Hepatocyte (in vitro differentiated cells): ENCODE measurements at regions not wholly inside any gene's neighbourhood (a gene's known extent, or its start where the extent isn't known, plus 50 kb on each side); places are given as distances from the start of the nearest gene placed in this dataset.

ENCODE experiments used
- DNase-seq: peaks from one replicate; pipeline ENCODE4 v3.0.0-alpha.2; 2016; ENCODE audit warnings: low spot score
- H2AFZ ChIP-seq: fragments of 200-600 bp; sonication (generic); 2 replicates; pipeline ENCODE4 v1.6.0; 2016; ENCODE audit warnings: antibody characterized with exemption, mild to moderate bottlenecking
- H3K27ac ChIP-seq: fragments of 200-600 bp; sonication (generic); 2 replicates; pipeline ENCODE4 v1.5.1; 2016; ENCODE audit warnings: mild to moderate bottlenecking
- H3K27me3 ChIP-seq: fragments of 200-600 bp; sonication (generic); 2 replicates; pipeline ENCODE4 v1.6.1; 2016
- H3K36me3 ChIP-seq: fragments of 200-600 bp; sonication (generic); replicated peaks from 2 replicates; pipeline ENCODE4 v1.5.1; 2016; ENCODE audit warnings: low read depth; ENCODE audit not compliant: insufficient read depth
- H3K4me1 ChIP-seq: fragments of 200-600 bp; sonication (generic); 2 replicates; pipeline ENCODE4 v1.5.1; 2016; ENCODE audit warnings: mild to moderate bottlenecking, moderate library complexity; ENCODE audit not compliant: insufficient read depth
- H3K4me2 ChIP-seq: fragments of 200-600 bp; sonication (generic); 2 replicates; pipeline ENCODE4 v1.6.0; 2016
- H3K4me3 ChIP-seq: fragments of 200-600 bp; sonication (generic); 2 replicates; pipeline ENCODE4 v1.5.1; 2016; ENCODE audit warnings: mild to moderate bottlenecking
- H3K79me2 ChIP-seq: fragments of 200-600 bp; sonication (generic); 2 replicates; pipeline ENCODE4 v1.6.0; 2017; ENCODE audit warnings: mild to moderate bottlenecking
- H3K9me2 ChIP-seq: fragments of 200-600 bp; sonication (generic); replicated peaks from 2 replicates; pipeline ENCODE4 v1.6.0; 2017; ENCODE audit warnings: mild to moderate bottlenecking; ENCODE audit not compliant: insufficient read depth
- H3K9me3 ChIP-seq: fragments of 200-600 bp; sonication (generic); 2 replicates; pipeline ENCODE4 v1.5.1; 2016; ENCODE audit warnings: low read depth, mild to moderate bottlenecking
- H4K20me1 ChIP-seq: fragments of 200-600 bp; sonication (generic); 2 replicates; pipeline ENCODE4 v1.6.0; 2016; ENCODE audit warnings: mild to moderate bottlenecking; ENCODE audit not compliant: insufficient read depth, poor library complexity, severe bottlenecking
- EZH2 ChIP-seq: fragments of 200-600 bp; sonication (generic); IDR thresholded peaks from 2 replicates; pipeline ENCODE4 v1.6.1; 2016; ENCODE audit warnings: antibody characterized with exemption, mild to moderate bottlenecking, borderline replicate concordance
- EZH2phosphoT487 ChIP-seq: fragments of 200-600 bp; sonication (generic); IDR thresholded peaks from one replicate; pipeline ENCODE4 v1.6.1; 2018; ENCODE audit warnings: antibody characterized with exemption, mild to moderate bottlenecking, low read depth, moderate library complexity; ENCODE audit not compliant: unreplicated experiment, severe bottlenecking
- WGBS: methylation state at CpG from one replicate; pipeline ENCODE4 v1.1.6; 2016; ENCODE audit warnings: low lambda C conversion rate; ENCODE audit errors: missing lambda C conversion rate; 5-methylcytosine and 5-hydroxymethylcytosine counted together
- TF ChIP-seq, protein P1 (sequence below): fragments of 200-600 bp; sonication (generic); IDR thresholded peaks from 2 replicates; pipeline ENCODE4 v1.5.1; 2016; ENCODE audit warnings: antibody characterized with exemption, mild to moderate bottlenecking; ENCODE audit not compliant: poor library complexity

GRCh38 chr5:30287890-30288289, 905.6 kb upstream of the CDH6 start:
- no peaks in the 10 kb centered on the region for H3K4me1 ChIP-seq
- no peaks in the 10 kb centered on the region for H3K9me3 ChIP-seq
- 77% methylated on average over 1 of the region's 1 CpG for WGBS
- H3K4me3 ChIP-seq, result no peak overlapping the region
- H3K79me2 ChIP-seq, result no peaks in the 10 kb centered on the region
- DNase-seq, result no peak
- no peaks in the 10 kb centered on the region for H4K20me1 ChIP-seq
- no peak overlapping the region for H3K27ac ChIP-seq
- no peaks in the 10 kb centered on the region for H3K9me2 ChIP-seq
- no peaks in the 10 kb centered on the region for H3K27me3 ChIP-seq
- TF ChIP-seq, protein P1, sequence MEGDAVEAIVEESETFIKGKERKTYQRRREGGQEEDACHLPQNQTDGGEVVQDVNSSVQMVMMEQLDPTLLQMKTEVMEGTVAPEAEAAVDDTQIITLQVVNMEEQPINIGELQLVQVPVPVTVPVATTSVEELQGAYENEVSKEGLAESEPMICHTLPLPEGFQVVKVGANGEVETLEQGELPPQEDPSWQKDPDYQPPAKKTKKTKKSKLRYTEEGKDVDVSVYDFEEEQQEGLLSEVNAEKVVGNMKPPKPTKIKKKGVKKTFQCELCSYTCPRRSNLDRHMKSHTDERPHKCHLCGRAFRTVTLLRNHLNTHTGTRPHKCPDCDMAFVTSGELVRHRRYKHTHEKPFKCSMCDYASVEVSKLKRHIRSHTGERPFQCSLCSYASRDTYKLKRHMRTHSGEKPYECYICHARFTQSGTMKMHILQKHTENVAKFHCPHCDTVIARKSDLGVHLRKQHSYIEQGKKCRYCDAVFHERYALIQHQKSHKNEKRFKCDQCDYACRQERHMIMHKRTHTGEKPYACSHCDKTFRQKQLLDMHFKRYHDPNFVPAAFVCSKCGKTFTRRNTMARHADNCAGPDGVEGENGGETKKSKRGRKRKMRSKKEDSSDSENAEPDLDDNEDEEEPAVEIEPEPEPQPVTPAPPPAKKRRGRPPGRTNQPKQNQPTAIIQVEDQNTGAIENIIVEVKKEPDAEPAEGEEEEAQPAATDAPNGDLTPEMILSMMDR, result no peak
- TF ChIP-seq EZH2phosphoT487 (no peak), EZH2 (no peak)
- H3K4me2 ChIP-seq, result no peak overlapping the region
- H3K36me3 ChIP-seq, result no peaks in the 10 kb centered on the region
- H2AFZ ChIP-seq, result no peak overlapping the region

DNA sequence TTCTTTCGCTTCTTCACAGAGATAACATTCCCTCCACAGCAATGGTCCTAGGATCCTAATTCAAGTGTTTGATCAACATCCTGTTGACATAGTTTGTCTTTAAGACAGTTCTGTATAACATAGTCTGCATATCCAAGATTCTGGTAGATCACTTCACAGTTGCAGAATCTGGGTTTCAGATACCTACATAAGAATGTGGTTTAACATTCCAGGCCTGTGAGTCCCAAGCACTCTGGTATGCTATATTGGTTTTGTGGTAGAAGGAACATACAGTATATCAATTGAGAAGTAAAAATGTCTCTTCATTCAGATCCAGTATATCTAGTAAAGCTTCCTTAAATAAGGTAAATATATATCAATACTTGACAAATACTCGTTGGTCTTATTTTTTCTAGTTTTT, 914.2 kb upstream of the CDH6 start:
- no peaks in the 10 kb centered on the region for H4K20me1 ChIP-seq
- no peak overlapping the region for H3K27ac ChIP-seq
- H3K27me3 ChIP-seq, result no peaks in the 10 kb centered on the region
- no peaks in the 10 kb centered on the region for H3K9me3 ChIP-seq
- WGBS, result 82% methylated on average over 2 of the region's 2 CpGs
- H3K4me3 ChIP-seq, result no peak overlapping the region
- no peak overlapping the region for H2AFZ ChIP-seq
- H3K79me2 ChIP-seq, result no peaks in the 10 kb centered on the region
- H3K9me2 ChIP-seq, result no peaks in the 10 kb centered on the region
- no peak for DNase-seq
- no peak overlapping the region for H3K4me2 ChIP-seq
- H3K36me3 ChIP-seq, result no peaks in the 10 kb centered on the region
- TF ChIP-seq, protein P1, result no peak
- TF ChIP-seq EZH2phosphoT487 (no peak), EZH2 (no peak)
- H3K4me1 ChIP-seq, result no peaks in the 10 kb centered on the region

DNA sequence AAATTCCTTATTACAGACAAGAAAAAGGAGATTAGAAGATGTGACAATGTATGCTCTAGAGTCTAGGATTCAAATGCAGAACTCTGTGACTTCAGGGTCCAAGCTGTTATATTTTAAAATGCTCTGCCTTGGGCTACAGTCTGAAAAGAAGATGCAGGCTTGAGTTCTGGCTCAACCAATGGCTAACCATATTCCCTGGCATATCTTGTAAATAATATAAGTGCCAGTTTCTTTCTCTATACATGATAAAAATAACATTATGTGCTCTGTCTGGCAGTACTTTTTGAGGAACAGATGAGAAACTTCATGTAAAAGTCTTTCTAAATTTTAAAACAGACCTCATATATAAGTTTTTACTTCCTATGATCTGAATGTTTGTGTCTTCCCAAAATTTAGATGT, 926.5 kb upstream of the CDH6 start:
- no peaks in the 10 kb centered on the region for H3K27me3 ChIP-seq
- H3K36me3 ChIP-seq, result no peaks in the 10 kb centered on the region
- no peaks in the 10 kb centered on the region for H4K20me1 ChIP-seq
- no peaks in the 10 kb centered on the region for H3K9me3 ChIP-seq
- no peak overlapping the region for H2AFZ ChIP-seq
- no peak overlapping the region for H3K27ac ChIP-seq
- TF ChIP-seq EZH2 (no peak), EZH2phosphoT487 (no peak)
- TF ChIP-seq, protein P1, result no peak
- H3K79me2 ChIP-seq, result no peaks in the 10 kb centered on the region
- H3K4me2 ChIP-seq, result no peak overlapping the region
- H3K9me2 ChIP-seq, result no peaks in the 10 kb centered on the region
- H3K4me3 ChIP-seq, result no peak overlapping the region
- H3K4me1 ChIP-seq, result no peaks in the 10 kb centered on the region
- DNase-seq, result no peak

DNA sequence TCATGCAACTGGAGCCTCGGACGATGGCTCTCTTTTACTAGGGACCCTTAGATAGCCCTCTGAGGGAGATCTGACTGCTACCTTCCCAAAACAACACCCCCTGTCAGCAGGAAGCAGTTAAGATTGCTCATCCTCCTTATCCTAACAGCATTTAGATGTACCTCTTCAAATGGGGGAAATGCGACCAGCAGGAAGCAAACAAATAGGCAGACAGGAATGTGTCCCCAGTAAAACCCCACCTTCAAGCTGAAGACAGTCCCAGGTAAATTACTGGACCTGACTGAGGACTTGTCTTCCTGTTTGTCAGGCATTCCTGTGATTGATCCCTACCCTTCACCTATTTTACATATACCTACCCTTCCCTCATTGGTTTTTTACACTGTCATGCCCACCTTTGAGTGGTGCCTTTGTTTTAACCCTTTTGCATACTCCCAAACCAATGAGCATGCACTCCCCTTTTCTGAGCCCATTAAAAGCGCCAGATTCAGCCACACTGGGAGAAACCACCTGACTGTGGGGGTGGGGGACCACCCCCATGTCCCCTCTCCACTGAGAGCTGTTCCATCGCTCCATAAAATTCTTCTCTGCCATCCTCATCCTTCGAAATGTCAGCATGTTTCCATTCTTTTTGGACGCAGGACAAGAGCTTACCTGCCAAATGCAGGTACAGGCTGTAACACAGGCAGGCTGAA, 954.0 kb upstream of the CDH6 start:
- H3K4me1 ChIP-seq, result no peaks in the 10 kb centered on the region
- H2AFZ ChIP-seq, result no peak overlapping the region
- DNase-seq, result no peak
- H3K27ac ChIP-seq, result no peak overlapping the region
- H3K4me3 ChIP-seq, result no peak overlapping the region
- H4K20me1 ChIP-seq, result no peaks in the 10 kb centered on the region
- no peaks in the 10 kb centered on the region for H3K27me3 ChIP-seq
- WGBS, result 86% methylated on average over 7 of the region's 7 CpGs
- H3K4me2 ChIP-seq, result no peak overlapping the region
- TF ChIP-seq EZH2 (no peak), EZH2phosphoT487 (no peak)
- TF ChIP-seq, protein P1, result no peak
- H3K36me3 ChIP-seq, result no peaks in the 10 kb centered on the region
- no peaks in the 10 kb centered on the region for H3K9me3 ChIP-seq
- no peaks in the 10 kb centered on the region for H3K79me2 ChIP-seq
- H3K9me2 ChIP-seq, result no peaks in the 10 kb centered on the region
